NT2/D1 (cell line): ENCODE measurements at regions not wholly inside any gene's neighbourhood (a gene's known extent, or its start where the extent isn't known, plus 50 kb on each side); places are given as distances from the start of the nearest gene placed in this dataset.

Experiments used
- DNase-seq: peaks from one replicate; pipeline ENCODE4 v3.0.0-alpha.2; 2011; ENCODE audit warnings: low read depth, low spot score
- H3K27me3 ChIP-seq: 2 replicates; pipeline ENCODE4 v1.6.0; 2011; ENCODE audit warnings: mild to moderate bottlenecking; ENCODE audit not compliant: insufficient read length, insufficient read depth
- H3K36me3 ChIP-seq: 2 replicates; pipeline ENCODE4 v1.6.1; 2011; ENCODE audit warnings: mild to moderate bottlenecking, low read length, mixed read lengths; ENCODE audit not compliant: insufficient read depth, insufficient read length
- H3K4me1 ChIP-seq: 2 replicates; pipeline ENCODE4 v1.5.1; 2011; ENCODE audit not compliant: insufficient read depth, insufficient read length
- H3K4me3 ChIP-seq: 2 replicates; pipeline ENCODE4 v1.5.1; 2011; ENCODE audit warnings: low read depth; ENCODE audit not compliant: insufficient read length
- H3K9ac ChIP-seq: 2 replicates; pipeline ENCODE4 v1.6.0; 2011; ENCODE audit warnings: low read depth; ENCODE audit not compliant: insufficient read length
- H3K9me3 ChIP-seq: 2 replicates; pipeline ENCODE4 v1.5.1; 2011; ENCODE audit warnings: mild to moderate bottlenecking, low read length; ENCODE audit not compliant: insufficient read depth
- SUZ12 ChIP-seq: IDR thresholded peaks from 2 replicates; pipeline ENCODE4 v1.6.1; 2011; ENCODE audit not compliant: insufficient read length, insufficient read depth; ENCODE audit errors: extremely low read depth
- YY1 ChIP-seq: IDR thresholded peaks from 2 replicates; pipeline ENCODE4 v1.6.1; 2011; ENCODE audit not compliant: insufficient read length, insufficient read depth
- ZNF274 ChIP-seq: IDR thresholded peaks from 2 replicates; pipeline ENCODE4 v1.6.1; 2011; ENCODE audit warnings: mild to moderate bottlenecking, low read depth, low read length

DNA sequence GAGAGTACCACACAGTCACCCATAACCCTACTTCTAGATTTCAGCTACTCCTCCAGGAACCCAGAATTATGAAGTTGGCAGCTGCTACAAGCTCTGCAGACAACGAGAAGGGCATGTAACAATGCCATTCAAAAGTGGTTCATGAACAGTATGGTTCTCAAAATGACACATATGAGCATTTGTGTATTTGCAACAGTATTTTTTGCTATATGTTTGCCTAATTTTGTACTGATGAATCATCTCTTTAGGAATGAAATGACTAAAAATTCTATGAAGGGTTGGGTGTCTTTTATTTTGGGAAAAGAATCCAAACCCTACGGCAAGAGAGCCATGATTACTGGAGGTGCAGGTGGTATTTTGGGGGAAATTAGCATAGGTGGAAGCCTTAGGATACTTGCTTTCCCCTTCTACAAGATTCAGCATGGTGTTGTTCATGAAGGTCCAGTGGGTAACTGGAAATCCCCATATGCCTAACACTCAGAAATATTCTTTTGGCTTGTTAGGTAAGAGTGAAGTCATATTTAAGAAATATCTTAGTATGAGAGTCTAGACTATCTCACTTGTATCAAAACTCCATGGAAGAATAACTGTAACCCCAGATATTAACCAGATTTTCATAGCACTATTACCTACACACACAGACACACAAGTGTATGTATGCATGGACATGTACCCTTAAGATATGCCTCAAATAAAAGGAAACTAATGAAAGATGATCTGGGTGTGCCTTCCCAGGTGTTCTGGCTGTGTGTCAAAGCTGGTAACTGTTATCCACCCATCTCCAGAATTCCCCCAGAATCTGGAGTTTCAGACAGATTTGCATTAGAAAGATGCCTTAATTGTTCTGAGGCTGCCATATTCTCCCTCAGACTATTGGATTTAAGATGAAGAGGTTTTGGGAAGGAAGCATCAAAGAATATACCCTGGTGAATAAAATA lies 688.2 kb upstream of the SOX9 start:
- Histone ChIP-seq H3K4me3 (no peak overlapping the region), H3K27me3 (no peaks in the 10 kb centered on the region), H3K9me3 (peaks cover 13% of the 10 kb centered on the region), H3K4me1 (no peaks in the 10 kb centered on the region), H3K36me3 (no peaks in the 10 kb centered on the region), H3K9ac (no peak overlapping the region)
- DNase-seq: no peak
- TF ChIP-seq SUZ12: no peak
- TF ChIP-seq ZNF274: no peak
- TF ChIP-seq YY1: no peak

DNA sequence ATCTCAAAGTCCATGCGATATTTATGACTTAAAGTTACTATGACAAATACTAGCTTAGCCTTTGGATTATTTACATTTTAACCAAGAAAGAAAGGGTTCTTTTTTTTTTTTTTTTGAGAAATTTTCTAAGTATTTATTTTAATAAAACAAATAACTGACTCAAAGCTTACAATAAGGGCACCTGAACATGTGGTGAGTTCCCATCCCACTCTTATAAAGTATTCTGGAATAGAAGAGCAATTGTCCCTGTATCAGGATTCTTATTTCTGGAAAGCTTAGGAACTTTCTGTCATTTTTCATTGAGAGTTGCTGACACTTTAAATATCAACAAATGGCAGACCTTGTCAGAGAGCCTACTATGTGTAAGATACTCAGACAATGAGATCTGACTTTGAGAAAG lies 686.1 kb upstream of the SOX9 start:
- H3K4me1 ChIP-seq: no peaks in the 10 kb centered on the region
- no peak overlapping the region for H3K9ac ChIP-seq
- H3K9me3 ChIP-seq: no peaks in the 10 kb centered on the region
- no peak for DNase-seq
- H3K27me3 ChIP-seq: no peaks in the 10 kb centered on the region
- H3K36me3 ChIP-seq: no peaks in the 10 kb centered on the region
- no peak for TF ChIP-seq ZNF274
- no peak for TF ChIP-seq YY1
- TF ChIP-seq SUZ12: no peak
- no peak overlapping the region for H3K4me3 ChIP-seq

DNA sequence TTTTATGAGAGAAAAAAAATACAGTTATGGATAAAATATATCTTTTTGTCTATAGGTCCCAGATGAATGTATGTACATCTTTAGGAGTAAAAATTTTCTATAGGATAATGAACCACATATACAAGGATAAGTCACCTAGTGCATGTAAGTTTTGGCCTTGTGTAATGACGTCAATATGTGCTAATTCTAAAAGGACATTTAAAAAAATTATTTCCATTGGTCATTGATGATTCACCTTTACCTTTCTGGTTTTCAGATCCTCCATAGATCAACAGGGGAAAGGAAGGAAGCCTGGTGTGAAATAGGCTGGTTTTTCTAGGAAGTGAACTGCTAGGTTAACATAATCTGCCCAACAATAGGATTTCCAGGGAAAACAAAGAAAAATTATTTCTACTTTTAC lies 684.3 kb upstream of the SOX9 start:
- no peaks in the 10 kb centered on the region for H3K9me3 ChIP-seq
- no peaks in the 10 kb centered on the region for H3K36me3 ChIP-seq
- no peak for TF ChIP-seq SUZ12
- TF ChIP-seq YY1: no peak
- H3K4me3 ChIP-seq: no peak overlapping the region
- no peaks in the 10 kb centered on the region for H3K4me1 ChIP-seq
- no peak for DNase-seq
- no peaks in the 10 kb centered on the region for H3K27me3 ChIP-seq
- no peak overlapping the region for H3K9ac ChIP-seq

DNA sequence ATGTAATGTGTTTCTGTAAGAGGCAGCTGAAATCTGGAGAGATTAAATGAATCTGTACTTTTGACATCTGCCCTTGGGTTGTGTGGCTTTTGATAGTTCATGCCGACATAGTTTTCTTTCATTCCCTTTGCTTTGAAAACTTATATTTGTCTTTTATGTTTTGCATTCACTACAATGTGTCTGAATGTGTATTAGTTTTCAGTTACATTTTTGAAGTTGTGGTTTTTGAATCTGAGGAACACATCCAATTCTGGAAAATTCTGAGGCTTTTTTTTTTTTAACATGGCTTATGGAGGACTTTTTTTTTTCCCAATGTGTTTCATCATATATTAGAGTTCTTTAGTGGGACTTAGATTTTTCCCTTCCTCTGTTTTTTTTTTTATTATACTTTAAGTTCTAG lies 683.7 kb upstream of the SOX9 start:
- Histone ChIP-seq H3K36me3 (no peaks in the 10 kb centered on the region), H3K4me3 (no peak overlapping the region), H3K9me3 (no peaks in the 10 kb centered on the region), H3K27me3 (no peaks in the 10 kb centered on the region), H3K4me1 (no peaks in the 10 kb centered on the region), H3K9ac (no peak overlapping the region)
- no peak for DNase-seq
- no peak for TF ChIP-seq SUZ12
- TF ChIP-seq ZNF274: no peak
- TF ChIP-seq YY1: no peak

DNA sequence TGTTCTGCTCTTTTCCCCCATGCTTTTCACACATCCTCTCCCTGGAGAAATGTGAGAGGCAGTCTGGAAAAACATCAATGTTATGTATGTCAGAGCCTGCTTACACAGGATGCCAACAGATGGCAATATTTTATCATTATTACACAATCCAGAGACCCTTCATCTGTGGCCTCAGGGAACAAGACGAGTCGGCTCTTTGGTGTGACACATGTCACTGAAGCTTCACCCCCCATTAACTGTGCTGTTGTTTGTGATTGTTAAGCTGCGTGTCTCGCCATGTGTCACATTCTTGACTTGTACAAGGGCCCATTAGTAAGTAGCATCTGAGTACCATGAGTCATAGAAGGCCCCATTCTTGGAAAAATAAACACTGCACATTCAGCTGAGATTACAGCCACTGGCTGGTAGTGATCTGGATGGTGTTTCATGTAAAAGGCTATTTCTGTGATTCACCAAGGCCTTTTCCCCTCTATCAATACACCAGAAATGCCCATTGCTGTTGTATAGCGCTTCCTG lies 682.1 kb upstream of the SOX9 start:
- Histone ChIP-seq H3K9me3 (no peaks in the 10 kb centered on the region), H3K27me3 (no peaks in the 10 kb centered on the region), H3K36me3 (no peaks in the 10 kb centered on the region), H3K4me1 (no peaks in the 10 kb centered on the region), H3K4me3 (no peak overlapping the region), H3K9ac (no peak overlapping the region)
- TF ChIP-seq YY1: no peak
- TF ChIP-seq SUZ12: no peak
- no peak for TF ChIP-seq ZNF274
- DNase-seq: no peak

DNA sequence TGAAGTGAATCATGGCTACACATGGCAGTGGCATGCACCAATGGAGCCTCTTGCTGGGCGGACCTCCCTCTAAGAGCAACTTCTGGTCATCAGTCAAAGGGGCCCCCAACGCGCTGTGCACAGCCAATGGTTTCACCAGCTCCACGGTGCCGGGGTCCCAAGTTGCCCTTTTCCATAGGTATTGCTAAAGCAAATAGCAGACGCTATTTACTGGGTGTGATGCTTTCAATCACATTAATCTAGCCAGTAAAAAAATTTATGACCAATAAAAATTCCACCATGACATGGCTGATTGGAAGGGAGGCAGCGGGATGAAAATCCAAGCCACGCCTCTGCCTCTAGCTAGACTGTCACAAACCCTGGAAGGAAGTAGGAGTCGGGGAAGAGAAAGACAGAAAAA lies 680.3 kb upstream of the SOX9 start:
- no peak for TF ChIP-seq YY1
- TF ChIP-seq ZNF274: no peak
- TF ChIP-seq SUZ12: no peak
- H3K9ac ChIP-seq: no peak overlapping the region
- no peaks in the 10 kb centered on the region for H3K27me3 ChIP-seq

DNA sequence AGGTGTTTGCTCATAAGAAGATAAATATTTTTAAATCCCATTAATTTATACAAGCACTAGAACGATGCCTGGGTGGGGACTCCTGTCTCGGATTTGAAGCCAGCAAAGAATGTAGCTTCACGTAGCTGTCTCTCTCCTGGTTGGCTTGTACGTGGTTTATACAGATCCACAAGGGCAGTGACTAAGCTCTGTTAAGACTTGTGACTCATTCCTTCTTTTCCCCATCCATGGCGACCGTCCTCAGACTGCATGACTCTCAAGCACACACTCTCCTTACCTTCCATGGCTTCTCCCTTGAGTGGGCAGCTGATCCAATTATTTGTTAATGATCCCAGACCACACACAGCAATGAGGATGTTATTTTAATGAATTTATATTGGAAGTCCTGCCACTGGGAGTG lies 679.7 kb upstream of the SOX9 start:
- TF ChIP-seq SUZ12 (no peak), ZNF274 (no peak), YY1 (no peak)
- DNase-seq: no peak
- Histone ChIP-seq H3K4me3 (no peak overlapping the region), H3K27me3 (no peaks in the 10 kb centered on the region), H3K9me3 (no peaks in the 10 kb centered on the region), H3K9ac (no peak overlapping the region), H3K4me1 (no peaks in the 10 kb centered on the region), H3K36me3 (no peaks in the 10 kb centered on the region)

More for the DNA sequence above, 680.3 kb upstream of the SOX9 start:
- no peaks in the 10 kb centered on the region for H3K9me3 ChIP-seq
- H3K4me3 ChIP-seq: no peak overlapping the region
- H3K4me1 ChIP-seq: no peaks in the 10 kb centered on the region
- no peak for DNase-seq
- no peaks in the 10 kb centered on the region for H3K36me3 ChIP-seq
